Type B pancreatic cell (in vitro differentiated cells): ENCODE measurements at regions not wholly inside any gene's neighbourhood (a gene's known extent, or its start where the extent isn't known, plus 50 kb on each side); places are given as distances from the start of the nearest gene placed in this dataset.

Experiments used
- DNase-seq: peaks from one replicate; pipeline ENCODE4 v3.0.0; 2021; ENCODE audit warnings: mixed read lengths; ENCODE audit not compliant: unreplicated experiment; ENCODE audit errors: extremely low spot score
- H3K27ac Mint-ChIP-seq: 2 replicates; pipeline ENCODE4 v1.8.0; 2021; ENCODE audit warnings: mild to moderate bottlenecking, mixed read lengths
- H3K27me3 Mint-ChIP-seq: 2 replicates; pipeline ENCODE4 v1.8.0; 2021; ENCODE audit warnings: mixed read lengths
- H3K36me3 Mint-ChIP-seq: 2 replicates; pipeline ENCODE4 v1.8.0; 2021; ENCODE audit warnings: mixed read lengths
- H3K4me1 Mint-ChIP-seq: one replicate; pipeline ENCODE4 v1.8.0; 2021; ENCODE audit warnings: mixed read lengths; ENCODE audit not compliant: unreplicated experiment
- H3K4me3 Mint-ChIP-seq: 2 replicates; pipeline ENCODE4 v1.8.0; 2021; ENCODE audit warnings: mild to moderate bottlenecking, mixed read lengths
- H3K9me3 Mint-ChIP-seq: 2 replicates; pipeline ENCODE4 v1.8.0; 2021; ENCODE audit warnings: mixed read lengths
- TF ChIP-seq, protein P1 (sequence below): fragments of 200-600 bp; sonication (generic); conservative IDR thresholded peaks from 2 replicates; pipeline ENCODE4 v1.5.0; 2021; ENCODE audit warnings: antibody characterized with exemption, mild to moderate bottlenecking

DNA sequence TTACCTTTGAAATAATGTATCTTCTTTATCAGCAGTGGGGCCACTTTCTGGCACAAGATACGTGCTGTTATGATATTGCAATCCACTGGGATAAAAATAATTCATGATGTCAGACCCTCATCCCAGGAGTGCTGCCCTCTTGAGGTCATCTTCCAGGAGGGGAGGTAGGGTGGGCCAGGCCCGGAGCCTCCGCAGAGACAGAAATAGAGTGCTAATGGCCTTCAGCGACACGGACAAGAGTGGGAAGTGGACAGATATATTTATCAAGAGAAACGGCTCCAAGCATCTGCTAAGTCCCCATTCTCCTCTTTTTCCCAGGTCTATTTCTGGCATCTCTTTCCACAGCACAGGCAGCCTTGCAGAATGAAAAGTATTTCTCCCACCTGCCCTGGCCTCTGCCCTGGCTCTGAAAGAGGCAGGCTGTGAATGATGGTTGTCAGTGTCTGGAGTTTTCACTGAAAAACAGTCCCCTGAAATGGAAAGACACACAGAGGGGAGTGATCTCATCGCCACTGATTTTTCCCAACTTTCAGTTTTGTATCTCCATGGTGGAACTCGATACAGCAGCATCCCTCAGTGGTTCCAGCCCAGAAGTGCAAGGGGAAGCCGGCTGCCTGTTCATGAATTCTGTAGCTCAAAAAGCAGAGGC lies 251.7 kb upstream of the MYO3A start:
- no peak for DNase-seq
- TF ChIP-seq, protein P1, sequence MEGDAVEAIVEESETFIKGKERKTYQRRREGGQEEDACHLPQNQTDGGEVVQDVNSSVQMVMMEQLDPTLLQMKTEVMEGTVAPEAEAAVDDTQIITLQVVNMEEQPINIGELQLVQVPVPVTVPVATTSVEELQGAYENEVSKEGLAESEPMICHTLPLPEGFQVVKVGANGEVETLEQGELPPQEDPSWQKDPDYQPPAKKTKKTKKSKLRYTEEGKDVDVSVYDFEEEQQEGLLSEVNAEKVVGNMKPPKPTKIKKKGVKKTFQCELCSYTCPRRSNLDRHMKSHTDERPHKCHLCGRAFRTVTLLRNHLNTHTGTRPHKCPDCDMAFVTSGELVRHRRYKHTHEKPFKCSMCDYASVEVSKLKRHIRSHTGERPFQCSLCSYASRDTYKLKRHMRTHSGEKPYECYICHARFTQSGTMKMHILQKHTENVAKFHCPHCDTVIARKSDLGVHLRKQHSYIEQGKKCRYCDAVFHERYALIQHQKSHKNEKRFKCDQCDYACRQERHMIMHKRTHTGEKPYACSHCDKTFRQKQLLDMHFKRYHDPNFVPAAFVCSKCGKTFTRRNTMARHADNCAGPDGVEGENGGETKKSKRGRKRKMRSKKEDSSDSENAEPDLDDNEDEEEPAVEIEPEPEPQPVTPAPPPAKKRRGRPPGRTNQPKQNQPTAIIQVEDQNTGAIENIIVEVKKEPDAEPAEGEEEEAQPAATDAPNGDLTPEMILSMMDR, result peak; percentile 58
- Mint-ChIP-seq H3K4me1 (peaks cover 7% of the 10 kb centered on the region), H3K4me3 (no peak overlapping the region), H3K9me3 (no peaks in the 10 kb centered on the region), H3K27me3 (peaks cover 12% of the 10 kb centered on the region), H3K27ac (no peak overlapping the region), H3K36me3 (no peaks in the 10 kb centered on the region)

DNA sequence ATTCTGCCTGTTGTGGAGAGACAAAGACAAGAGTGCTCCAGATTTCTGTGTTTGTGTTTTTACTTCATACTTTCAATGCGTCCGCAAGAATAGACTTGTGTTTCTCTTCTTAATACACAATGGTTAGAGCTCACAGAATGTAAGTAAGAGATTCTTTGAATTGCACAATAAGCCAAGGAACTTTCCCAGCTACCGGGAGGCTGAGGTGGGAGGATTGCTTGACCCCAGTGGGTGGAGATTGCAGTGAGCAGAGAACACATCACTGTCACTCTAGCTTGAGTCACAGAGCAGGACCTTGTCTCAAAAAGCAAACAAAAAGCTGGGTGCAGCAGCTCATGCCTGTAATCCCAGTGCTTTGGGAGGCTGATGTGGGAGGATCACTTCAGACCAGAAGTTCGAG lies 250.7 kb upstream of the MYO3A start:
- DNase-seq, result no peak
- no peak overlapping the region for H3K27ac Mint-ChIP-seq

DNA sequence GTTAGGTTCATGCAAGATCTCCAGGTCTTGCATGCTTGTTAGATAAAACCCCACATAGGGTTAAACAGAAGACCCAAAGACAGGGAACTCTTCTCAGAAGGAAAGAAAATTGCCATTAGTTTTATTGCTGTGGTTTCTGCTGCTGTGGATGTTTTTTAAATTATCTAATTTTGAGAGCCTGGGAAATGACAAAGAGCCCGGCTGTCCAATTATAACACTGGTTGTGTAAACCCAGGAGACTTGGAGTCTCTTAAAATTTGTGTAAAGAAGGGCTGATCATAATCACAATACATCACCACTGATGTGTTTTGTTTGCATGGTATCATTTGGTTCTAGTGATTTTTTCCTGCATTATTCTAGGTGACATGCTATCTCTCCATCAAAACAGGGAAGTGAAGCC lies 246.5 kb upstream of the MYO3A start:
- TF ChIP-seq, protein P1, result no peak
- no peaks in the 10 kb centered on the region for H3K36me3 Mint-ChIP-seq
- peaks cover 11% of the 10 kb centered on the region for H3K27me3 Mint-ChIP-seq
- no peak for DNase-seq
- H3K9me3 Mint-ChIP-seq, result no peaks in the 10 kb centered on the region
- H3K4me3 Mint-ChIP-seq, result no peak overlapping the region
- H3K27ac Mint-ChIP-seq, result no peak overlapping the region
- peaks cover 3% of the 10 kb centered on the region for H3K4me1 Mint-ChIP-seq

More for the DNA sequence above, 250.7 kb upstream of the MYO3A start:
- Mint-ChIP-seq H3K4me1 (peaks cover 7% of the 10 kb centered on the region), H3K36me3 (no peaks in the 10 kb centered on the region), H3K27me3 (peaks cover 12% of the 10 kb centered on the region), H3K9me3 (no peaks in the 10 kb centered on the region), H3K4me3 (no peak overlapping the region)
- TF ChIP-seq, protein P1, result no peak

DNA sequence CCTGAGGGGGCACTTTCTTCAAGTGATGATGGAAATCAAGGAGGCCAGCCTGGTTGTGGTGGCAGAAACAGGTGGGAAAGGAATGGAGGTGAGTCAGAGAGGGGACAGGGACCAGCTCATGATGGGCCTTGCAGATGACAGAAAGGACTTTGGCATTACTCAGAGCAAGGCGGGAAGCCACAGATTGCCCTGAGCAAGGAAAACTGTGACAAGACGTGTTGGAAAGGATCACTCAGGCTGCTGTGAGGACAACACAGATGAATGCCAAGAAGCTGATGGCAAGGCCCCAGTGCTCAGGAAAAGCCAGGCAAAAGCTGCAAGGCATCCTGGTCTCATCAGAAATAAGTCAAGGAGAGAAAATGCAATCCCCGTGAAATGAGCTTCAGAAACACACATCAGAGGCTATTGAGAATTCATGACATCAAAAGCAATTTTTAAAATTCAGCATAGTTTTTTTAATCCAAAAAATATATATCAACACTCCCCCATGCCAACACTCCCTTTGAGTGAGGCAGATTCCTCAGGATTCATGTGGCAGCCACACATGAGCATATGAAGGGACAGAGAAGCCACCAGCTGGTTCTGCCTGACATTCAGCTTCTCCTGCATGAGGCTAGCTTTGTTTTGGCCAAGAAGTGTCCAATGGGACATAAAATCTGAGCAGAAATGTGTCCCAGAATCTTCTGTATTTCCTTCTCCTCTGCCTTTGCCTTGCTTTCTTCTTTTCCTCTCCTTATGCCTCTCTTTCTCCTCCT lies 244.5 kb upstream of the MYO3A start:
- H3K4me3 Mint-ChIP-seq, result no peak overlapping the region
- H3K27ac Mint-ChIP-seq, result no peak overlapping the region
- no peaks in the 10 kb centered on the region for H3K36me3 Mint-ChIP-seq
- DNase-seq, result no peak
- no peaks in the 10 kb centered on the region for H3K9me3 Mint-ChIP-seq
- H3K4me1 Mint-ChIP-seq, result no peaks in the 10 kb centered on the region
- H3K27me3 Mint-ChIP-seq, result peaks cover 7% of the 10 kb centered on the region
- TF ChIP-seq, protein P1, result no peak

DNA sequence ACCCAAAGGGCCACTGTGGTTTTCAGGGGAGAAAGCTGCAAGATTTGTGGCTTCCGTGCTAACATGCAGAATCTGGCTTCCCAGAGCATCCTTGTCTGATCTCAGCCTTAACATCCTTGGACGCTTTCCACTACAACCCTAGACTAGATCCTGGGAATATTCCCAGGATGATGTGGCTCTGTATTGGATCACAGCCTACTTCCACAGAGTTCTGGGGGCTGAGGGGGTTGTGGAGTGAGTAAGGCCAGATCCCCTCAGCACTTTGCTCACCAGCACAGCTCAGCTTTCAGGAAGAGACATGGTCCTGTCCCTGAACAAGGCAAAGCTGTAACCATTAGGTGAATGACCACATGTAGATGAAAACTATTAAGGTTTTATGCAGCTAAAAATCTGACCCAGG lies 241.3 kb upstream of the MYO3A start:
- Mint-ChIP-seq H3K4me3 (no peak overlapping the region), H3K36me3 (no peaks in the 10 kb centered on the region)
- DNase-seq, result peak; percentile 8

More for the DNA sequence above, 241.3 kb upstream of the MYO3A start:
- TF ChIP-seq, protein P1, result no peak
- Mint-ChIP-seq H3K9me3 (no peaks in the 10 kb centered on the region), H3K27ac (no peak overlapping the region), H3K27me3 (peaks cover 3% of the 10 kb centered on the region), H3K4me1 (no peaks in the 10 kb centered on the region)
